Osteocyte (in vitro differentiated cells): ENCODE measurements at regions not wholly inside any gene's neighbourhood (a gene's known extent, or its start where the extent isn't known, plus 50 kb on each side); places are given as distances from the start of the nearest gene placed in this dataset.
A peak's percentile ranks its signal among the peaks of the same experiment; 100 is the strongest.

Source experiments
- DNase-seq: peaks from one replicate; pipeline ENCODE4 v3.0.0; 2021; ENCODE audit warnings: mixed read lengths; ENCODE audit not compliant: unreplicated experiment; ENCODE audit errors: extremely low spot score
- H3K27ac Mint-ChIP-seq: one replicate; pipeline ENCODE4 v1.8.0; 2021; ENCODE audit warnings: mild to moderate bottlenecking, mixed read lengths; ENCODE audit not compliant: unreplicated experiment
- H3K27me3 Mint-ChIP-seq: one replicate; pipeline ENCODE4 v1.8.0; 2021; ENCODE audit warnings: mixed read lengths; ENCODE audit not compliant: unreplicated experiment
- H3K36me3 Mint-ChIP-seq: one replicate; pipeline ENCODE4 v1.8.0; 2021; ENCODE audit warnings: mixed read lengths; ENCODE audit not compliant: unreplicated experiment
- H3K4me1 Mint-ChIP-seq: one replicate; pipeline ENCODE4 v1.8.0; 2021; ENCODE audit warnings: mixed read lengths; ENCODE audit not compliant: unreplicated experiment
- H3K4me3 Mint-ChIP-seq: one replicate; pipeline ENCODE4 v1.8.0; 2021; ENCODE audit warnings: mild to moderate bottlenecking, moderate library complexity, mixed read lengths; ENCODE audit not compliant: unreplicated experiment
- H3K9me3 Mint-ChIP-seq: one replicate; pipeline ENCODE4 v1.8.0; 2021; ENCODE audit warnings: mixed read lengths; ENCODE audit not compliant: unreplicated experiment
- CTCF ChIP-seq: fragments of 200-600 bp; sonication (generic); IDR thresholded peaks from 2 replicates; pipeline ENCODE4 v1.5.0; 2021; ENCODE audit warnings: antibody characterized with exemption, mild to moderate bottlenecking, moderate library complexity

DNA sequence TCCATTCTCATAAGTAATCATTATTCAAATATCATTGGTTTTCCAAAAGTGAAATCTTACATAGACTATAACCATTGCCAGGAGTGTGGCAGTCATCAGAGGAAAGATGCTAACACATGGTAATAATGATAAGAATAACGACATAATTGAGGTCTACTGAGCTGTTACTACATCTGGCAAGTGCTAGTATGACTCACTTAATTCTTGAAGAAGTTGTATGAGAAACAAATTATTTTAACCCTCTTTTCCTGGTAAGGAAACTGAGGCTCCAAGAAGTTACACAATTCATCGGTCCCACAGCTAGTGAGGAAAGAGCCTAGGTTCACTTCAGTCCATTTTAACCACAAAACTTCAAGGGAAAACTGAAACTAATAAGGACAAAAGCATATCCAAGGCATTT is 335.6 kb upstream of the BTBD3 start:
- DNase-seq = no peak
- H3K4me1 Mint-ChIP-seq = no peaks in the 10 kb centered on the region
- peaks cover 31% of the 10 kb centered on the region for H3K27me3 Mint-ChIP-seq
- H3K36me3 Mint-ChIP-seq = no peaks in the 10 kb centered on the region
- no peak overlapping the region for H3K27ac Mint-ChIP-seq
- TF ChIP-seq CTCF = no peak
- H3K4me3 Mint-ChIP-seq = no peak overlapping the region
- no peaks in the 10 kb centered on the region for H3K9me3 Mint-ChIP-seq

DNA sequence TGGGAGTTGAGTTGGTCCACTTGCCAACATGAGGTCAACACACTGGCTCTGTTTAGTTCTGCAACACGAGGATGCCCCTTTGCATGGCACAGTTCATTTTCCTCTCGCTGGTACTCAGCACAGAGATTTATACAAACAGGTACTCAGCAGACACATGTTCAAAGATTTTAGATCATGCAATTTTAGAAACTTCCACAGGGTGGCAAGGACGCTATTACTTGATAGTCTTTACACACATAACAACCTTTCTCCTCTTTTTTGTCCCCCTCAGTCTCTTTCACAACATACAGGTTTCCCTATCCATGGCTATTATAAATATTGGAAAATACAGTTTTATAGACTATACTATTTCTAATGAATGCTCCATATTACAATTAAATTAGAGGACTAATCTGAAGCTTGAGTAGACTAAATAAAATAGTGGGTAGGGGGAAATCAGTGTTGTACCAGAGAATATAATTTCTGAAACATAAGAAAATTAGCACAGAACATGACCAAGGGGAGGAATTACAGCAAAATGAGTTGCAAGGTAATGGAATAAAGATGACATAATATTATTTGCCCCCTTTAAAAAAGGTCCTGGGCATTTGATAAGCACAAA is 331.8 kb upstream of the BTBD3 start:
- H3K27ac Mint-ChIP-seq = no peak overlapping the region
- H3K36me3 Mint-ChIP-seq = no peaks in the 10 kb centered on the region
- peaks cover 36% of the 10 kb centered on the region for H3K27me3 Mint-ChIP-seq
- H3K9me3 Mint-ChIP-seq = no peaks in the 10 kb centered on the region
- DNase-seq = no peak
- H3K4me1 Mint-ChIP-seq = no peaks in the 10 kb centered on the region
- no peak overlapping the region for H3K4me3 Mint-ChIP-seq
- peak; percentile 56 for TF ChIP-seq CTCF

- peaks cover 33% of the 10 kb centered on the region for H3K27me3 Mint-ChIP-seq
- no peaks in the 10 kb centered on the region for H3K4me1 Mint-ChIP-seq
- H3K27ac Mint-ChIP-seq = no peak overlapping the region
- H3K4me3 Mint-ChIP-seq = no peak overlapping the region
- no peak for TF ChIP-seq CTCF
- no peak for DNase-seq
- peaks cover 4% of the 10 kb centered on the region for H3K9me3 Mint-ChIP-seq
- no peaks in the 10 kb centered on the region for H3K36me3 Mint-ChIP-seq
Measured at GRCh38 chr20:11588875-11589274, 328.8 kb upstream of the BTBD3 start.

DNA sequence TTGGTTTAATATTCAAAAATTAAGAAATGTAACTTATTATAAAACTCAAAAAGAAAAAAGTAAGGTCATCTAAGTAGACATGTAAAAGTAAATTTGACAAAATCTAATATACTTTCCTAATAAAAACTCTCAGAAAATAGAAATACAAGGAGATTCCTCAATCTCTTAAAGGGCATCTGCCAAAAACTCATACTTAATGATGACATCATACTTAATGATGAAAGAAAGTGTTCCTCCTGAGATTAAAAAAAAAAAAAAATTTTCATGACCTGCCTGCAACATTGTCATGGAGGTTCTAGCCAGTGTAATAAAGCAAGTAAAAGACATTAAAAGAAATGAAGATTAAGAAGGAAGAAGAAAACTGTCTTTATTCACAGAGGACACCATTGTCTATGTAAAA is 325.7 kb upstream of the BTBD3 start:
- no peak overlapping the region for H3K27ac Mint-ChIP-seq
- DNase-seq = no peak
- H3K36me3 Mint-ChIP-seq = no peaks in the 10 kb centered on the region
- no peaks in the 10 kb centered on the region for H3K4me1 Mint-ChIP-seq
- H3K9me3 Mint-ChIP-seq = peaks cover 4% of the 10 kb centered on the region
- no peak for TF ChIP-seq CTCF
- peaks cover 27% of the 10 kb centered on the region for H3K27me3 Mint-ChIP-seq
- no peak overlapping the region for H3K4me3 Mint-ChIP-seq

DNA sequence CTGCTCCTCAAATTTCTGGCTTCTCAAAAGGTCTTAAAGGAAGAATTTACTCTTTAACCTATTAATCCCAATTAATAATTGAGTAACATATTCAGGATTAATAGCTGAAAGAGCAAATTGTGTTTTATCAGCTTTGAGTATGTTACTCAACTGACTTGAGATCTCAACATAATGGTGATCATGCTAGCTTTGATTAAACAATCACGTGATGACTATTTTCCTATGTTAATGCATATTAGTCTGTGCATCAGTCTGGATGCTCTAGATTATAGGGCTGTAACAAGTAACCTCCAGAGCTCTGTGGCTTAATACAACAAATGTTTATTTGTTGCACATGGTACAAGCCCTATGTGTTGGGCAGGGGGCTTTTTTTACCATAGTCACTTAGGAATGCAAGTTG is 313.4 kb upstream of the BTBD3 start:
- Mint-ChIP-seq H3K4me3 (no peak overlapping the region), H3K27ac (no peak overlapping the region), H3K4me1 (no peaks in the 10 kb centered on the region), H3K27me3 (peaks cover 9% of the 10 kb centered on the region), H3K36me3 (no peaks in the 10 kb centered on the region), H3K9me3 (no peaks in the 10 kb centered on the region)
- no peak for DNase-seq
- TF ChIP-seq CTCF = no peak
